GM12865 (cell line): ENCODE measurements at regions not wholly inside any gene's neighbourhood (a gene's known extent, or its start where the extent isn't known, plus 50 kb on each side); places are given as distances from the start of the nearest gene placed in this dataset.
"Not testable (repeated sequence)": the region's sequence is repeated elsewhere in the genome, so short reads cannot be mapped to it uniquely, and the experiment has no call there.

Experiments used
- DNase-seq: peaks from one replicate; pipeline ENCODE4 v3.0.0; 2010; ENCODE audit warnings: low read depth
- H3K4me3 ChIP-seq: 2 replicates; pipeline ENCODE4 v1.5.1; 2011; ENCODE audit warnings: mild to moderate bottlenecking, low read depth, low read length, control low read depth
- CTCF ChIP-seq: IDR thresholded peaks from 2 replicates; pipeline ENCODE4 v1.5.1; 2011; ENCODE audit warnings: low read length, control low read depth, low read depth, inconsistent platforms; ENCODE audit not compliant: insufficient read depth; ENCODE audit errors: missing control alignments

DNA sequence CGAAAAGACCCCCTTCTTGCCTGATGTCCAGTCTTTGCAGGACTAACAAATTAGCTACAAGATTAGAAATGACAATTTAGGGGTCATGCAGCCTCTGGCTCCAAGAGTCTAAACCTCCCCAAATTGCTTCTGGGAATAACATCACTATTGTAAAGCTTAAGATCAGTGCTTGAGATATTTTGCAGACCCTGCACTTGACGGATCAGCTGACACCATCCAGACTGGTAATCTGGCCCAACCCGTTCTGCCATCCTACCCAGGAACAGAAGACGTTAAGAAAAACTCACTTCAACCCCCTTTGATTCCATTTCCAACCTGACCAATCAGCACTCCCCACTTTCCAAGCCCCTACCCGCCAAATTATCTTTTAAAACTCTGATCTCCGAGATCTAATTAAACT is 236.7 kb upstream of the KRR1 start:
- H3K4me3 ChIP-seq = no peak overlapping the region
- TF ChIP-seq CTCF = no peak
- DNase-seq = no peak

GRCh38 chr12:75747572-75748021 is 236.2 kb upstream of the KRR1 start:
- no peak for TF ChIP-seq CTCF
- DNase-seq = no peak
- no peak overlapping the region for H3K4me3 ChIP-seq

DNA sequence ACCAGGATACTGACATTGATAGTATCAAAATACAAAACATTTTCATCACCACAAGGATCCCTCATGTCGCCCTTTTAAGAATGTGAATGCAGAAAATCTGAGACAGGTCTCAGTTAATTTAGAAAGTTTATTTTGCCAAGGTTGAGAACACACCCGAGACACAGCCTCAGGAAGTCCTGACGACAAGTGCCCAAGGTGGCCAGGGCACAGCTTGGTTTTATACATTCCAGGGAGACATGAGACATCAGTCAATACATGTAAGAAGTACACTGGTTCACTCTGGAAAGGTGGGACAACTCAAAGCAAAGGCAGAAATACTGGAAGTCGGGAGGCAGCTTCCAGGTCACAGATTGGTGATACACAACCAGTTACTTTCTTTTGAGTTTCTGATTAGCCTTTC is 235.2 kb upstream of the KRR1 start:
- DNase-seq = no peak
- no peak for TF ChIP-seq CTCF

GRCh38 chr12:75744607-75745256 is 233.3 kb upstream of the KRR1 start:
- no peak overlapping the region for H3K4me3 ChIP-seq
- no peak for TF ChIP-seq CTCF
- DNase-seq = no peak

More for the DNA sequence above, 235.2 kb upstream of the KRR1 start:
- H3K4me3 ChIP-seq = no peak overlapping the region

DNA sequence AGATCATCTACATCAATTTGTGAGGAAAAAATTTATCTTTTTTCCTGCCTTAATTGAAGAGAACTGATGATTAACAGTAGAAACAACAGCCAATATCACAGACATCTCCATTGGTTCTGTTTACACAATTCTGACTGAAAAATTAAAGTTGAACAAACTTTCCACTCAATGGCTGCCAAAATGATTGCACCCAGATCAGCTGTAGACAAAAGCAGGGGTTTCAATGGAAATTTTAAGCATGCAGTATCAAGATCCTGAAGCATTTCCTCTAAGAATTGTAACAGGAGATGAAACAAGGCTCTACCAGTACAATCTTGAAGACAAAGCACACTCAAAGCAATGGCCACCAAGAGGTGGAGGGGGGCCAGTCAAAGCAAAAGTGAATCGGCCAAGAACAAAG is 231.6 kb upstream of the KRR1 start:
- no peak for TF ChIP-seq CTCF
- DNase-seq = no peak

GRCh38 chr12:75742048-75742447 is 230.6 kb upstream of the KRR1 start:
- no peak overlapping the region for H3K4me3 ChIP-seq
- TF ChIP-seq CTCF = no peak
- DNase-seq = no peak

More for the DNA sequence above, 231.6 kb upstream of the KRR1 start:
- no peak overlapping the region for H3K4me3 ChIP-seq

- no peak for DNase-seq
- no peak overlapping the region for H3K4me3 ChIP-seq
- TF ChIP-seq CTCF = no peak
These were observed 228.5 kb upstream of the KRR1 start for GRCh38 chr12:75739912-75740311.

DNA sequence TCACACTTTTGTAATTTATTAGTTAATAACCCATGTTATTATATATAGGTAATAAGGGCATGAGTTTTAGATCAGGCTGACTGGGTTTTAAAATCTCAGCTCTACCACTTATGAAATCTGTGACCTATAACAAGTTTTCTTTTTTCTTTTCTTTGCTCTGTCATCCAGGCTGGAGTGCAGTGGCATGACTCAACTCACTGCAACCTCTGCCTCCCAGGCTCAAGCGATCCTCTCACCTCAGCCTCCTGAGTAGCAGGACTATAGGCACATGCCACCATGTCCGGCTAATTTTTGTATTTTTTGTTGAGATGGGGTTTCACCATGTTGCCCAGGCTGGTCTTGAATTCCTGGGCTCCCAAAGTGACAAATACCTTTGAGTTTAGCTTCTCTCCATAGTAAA is 227.7 kb upstream of the KRR1 start:
- DNase-seq = not testable (repeated sequence)

More for the DNA sequence above, 227.7 kb upstream of the KRR1 start:
- not testable (repeated sequence) for H3K4me3 ChIP-seq
